PC-9 (cell line): ENCODE measurements at regions not wholly inside any gene's neighbourhood (a gene's known extent, or its start where the extent isn't known, plus 50 kb on each side); places are given as distances from the start of the nearest gene placed in this dataset.
A peak's percentile ranks its signal among the peaks of the same experiment; 100 is the strongest.

ENCODE experiments used
- BruUV-seq: library from RNA; stranded (reverse); fragments of 400-500 nt; replicated peaks from 2 replicates; lab custom pipeline; 2021; lab: Mats Ljungman, UMichigan
- CTCF ChIA-PET: fragments of 300-600 bp; sonication (Branson Sonifier 250); formaldehyde crosslinking; loops from one replicate; lab custom pipeline; 2022; ENCODE audit warnings: antibody characterized with exemption; lab: Charles Lee
- POLR2A ChIA-PET: fragments of 300-600 bp; sonication (Branson Sonifier 250); formaldehyde crosslinking; loops from one replicate; lab custom pipeline; 2022; ENCODE audit warnings: antibody characterized with exemption; ENCODE audit not compliant: unreplicated experiment; lab: Charles Lee
- DNase-seq, 2 experiments: peaks; one replicate each; pipeline versions ENCODE4 v3.0.0 to v3.0.0-alpha.2; 2015 to 2022; ENCODE audit warnings: mixed read lengths in 1 of 2
- H2AFZ ChIP-seq: fragments of 200-600 bp; sonication (generic); 2 replicates; pipeline ENCODE4 v1.8.1; 2017; ENCODE audit warnings: antibody characterized with exemption
- H3F3A ChIP-seq: fragments of 200-600 bp; sonication (generic); 2 replicates; pipeline ENCODE4 v1.8.1; 2017; ENCODE audit warnings: antibody characterized with exemption, mild to moderate bottlenecking, low read depth; ENCODE audit not compliant: insufficient read depth
- H3K27ac ChIP-seq: fragments of 200-600 bp; sonication (generic); 2 replicates; pipeline ENCODE4 v1.6.1; 2016; ENCODE audit warnings: mixed run types
- H3K27me3 ChIP-seq: fragments of 200-600 bp; sonication (generic); 2 replicates; pipeline ENCODE4 v1.6.1; 2016; ENCODE audit warnings: low read depth, mixed run types; ENCODE audit not compliant: insufficient read depth
- H3K36me3 ChIP-seq: fragments of 200-600 bp; sonication (generic); 2 replicates; pipeline ENCODE4 v1.6.1; 2016; ENCODE audit warnings: low read depth, mixed run types
- H3K4me1 ChIP-seq: fragments of 200-600 bp; sonication (generic); replicated peaks from 2 replicates; pipeline ENCODE4 v1.6.1; 2016; ENCODE audit warnings: mixed run types; ENCODE audit not compliant: insufficient read depth
- H3K4me2 ChIP-seq: fragments of 200-600 bp; sonication (generic); 2 replicates; pipeline ENCODE4 v1.6.1; 2017; ENCODE audit warnings: mixed run types
- H3K4me3 ChIP-seq: fragments of 200-600 bp; sonication (generic); 2 replicates; pipeline ENCODE4 v1.6.1; 2016; ENCODE audit warnings: mixed run types
- H3K79me2 ChIP-seq: fragments of 200-600 bp; sonication (generic); 2 replicates; pipeline ENCODE4 v1.6.1; 2017; ENCODE audit warnings: low read depth, mixed run types
- H3K9me2 ChIP-seq: fragments of 200-600 bp; sonication (generic); 2 replicates; pipeline ENCODE4 v1.8.1; 2017; ENCODE audit warnings: mild to moderate bottlenecking; ENCODE audit not compliant: insufficient read depth
- H3K9me3 ChIP-seq: fragments of 200-600 bp; sonication (generic); 2 replicates; pipeline ENCODE4 v1.8.1; 2016; ENCODE audit warnings: low read depth; ENCODE audit not compliant: insufficient read depth
- H4K20me1 ChIP-seq: fragments of 200-600 bp; sonication (generic); 2 replicates; pipeline ENCODE4 v1.8.1; 2017; ENCODE audit not compliant: insufficient read depth
- EZH2 ChIP-seq: fragments of 200-600 bp; sonication (generic); IDR thresholded peaks from 2 replicates; pipeline ENCODE4 v1.8.0; 2017; ENCODE audit warnings: antibody characterized with exemption, low read depth
- intact Hi-C: fragments of 100-400 bp; cut with micrococcal nuclease; formaldehyde crosslinking; loops from one replicate; pipeline ENCODE4 v1.10.0; 2022; ENCODE audit not compliant: unreplicated experiment
- TF ChIP-seq, protein P1 (sequence below): fragments of 200-600 bp; sonication (generic); conservative IDR thresholded peaks from 2 replicates; pipeline ENCODE4 v1.6.1; 2017; ENCODE audit warnings: mixed run types, antibody characterized with exemption, mild to moderate bottlenecking, moderate library complexity

DNA sequence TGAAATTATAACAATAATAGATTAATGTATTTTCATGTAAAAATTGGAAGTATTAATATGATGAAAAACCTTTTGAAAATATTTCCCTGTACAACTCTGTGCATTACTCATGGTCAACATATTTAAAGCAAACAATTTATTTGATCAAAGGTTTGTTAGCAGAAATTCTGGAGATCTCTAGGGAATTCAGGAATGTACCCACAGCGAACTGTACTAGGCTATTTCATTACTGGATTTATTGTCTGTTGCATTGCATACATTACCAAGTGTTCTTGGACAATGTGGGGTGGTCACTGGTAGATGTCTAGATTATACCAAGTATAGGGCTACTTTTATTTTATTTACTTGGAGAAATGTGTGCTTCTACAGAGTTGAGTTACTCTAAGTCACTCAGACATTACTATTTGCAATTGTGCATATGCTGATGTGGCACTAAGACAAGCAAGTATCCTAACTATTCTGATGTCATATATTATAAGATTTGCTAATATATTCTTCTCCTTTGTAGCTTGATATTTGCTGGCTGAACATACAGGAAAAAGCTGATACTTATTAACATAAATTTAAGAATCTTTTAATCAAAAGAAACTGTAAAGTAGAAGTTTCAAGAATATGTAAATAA lies 323.3 kb downstream of the CCER1 start:
- H3K9me3 ChIP-seq, result no peaks in the 10 kb centered on the region
- DNase-seq, result no peak
- no peak overlapping the region for H3K27ac ChIP-seq
- H4K20me1 ChIP-seq, result peaks cover 5% of the 10 kb centered on the region; the same call in 1 of the 2 replicates
- H3K79me2 ChIP-seq, result no peaks in the 10 kb centered on the region
- ChIA-PET POLR2A (no interaction called here), CTCF (no interaction called here)
- no peaks in the 10 kb centered on the region for H3F3A ChIP-seq
- no peaks in the 10 kb centered on the region for H3K27me3 ChIP-seq
- intact Hi-C loops, result no loop called here
- H3K36me3 ChIP-seq, result no peaks in the 10 kb centered on the region
- no peak for TF ChIP-seq EZH2
- TF ChIP-seq, protein P1, sequence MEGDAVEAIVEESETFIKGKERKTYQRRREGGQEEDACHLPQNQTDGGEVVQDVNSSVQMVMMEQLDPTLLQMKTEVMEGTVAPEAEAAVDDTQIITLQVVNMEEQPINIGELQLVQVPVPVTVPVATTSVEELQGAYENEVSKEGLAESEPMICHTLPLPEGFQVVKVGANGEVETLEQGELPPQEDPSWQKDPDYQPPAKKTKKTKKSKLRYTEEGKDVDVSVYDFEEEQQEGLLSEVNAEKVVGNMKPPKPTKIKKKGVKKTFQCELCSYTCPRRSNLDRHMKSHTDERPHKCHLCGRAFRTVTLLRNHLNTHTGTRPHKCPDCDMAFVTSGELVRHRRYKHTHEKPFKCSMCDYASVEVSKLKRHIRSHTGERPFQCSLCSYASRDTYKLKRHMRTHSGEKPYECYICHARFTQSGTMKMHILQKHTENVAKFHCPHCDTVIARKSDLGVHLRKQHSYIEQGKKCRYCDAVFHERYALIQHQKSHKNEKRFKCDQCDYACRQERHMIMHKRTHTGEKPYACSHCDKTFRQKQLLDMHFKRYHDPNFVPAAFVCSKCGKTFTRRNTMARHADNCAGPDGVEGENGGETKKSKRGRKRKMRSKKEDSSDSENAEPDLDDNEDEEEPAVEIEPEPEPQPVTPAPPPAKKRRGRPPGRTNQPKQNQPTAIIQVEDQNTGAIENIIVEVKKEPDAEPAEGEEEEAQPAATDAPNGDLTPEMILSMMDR, result no peak
- no peaks in the 10 kb centered on the region for H3K4me1 ChIP-seq
- H2AFZ ChIP-seq, result no peak overlapping the region
- BruUV-seq, result no TSS peak
- no peaks in the 10 kb centered on the region; the same call in 1 of the 2 replicates for H3K9me2 ChIP-seq
- no peak overlapping the region for H3K4me3 ChIP-seq
- no peak overlapping the region for H3K4me2 ChIP-seq

DNA sequence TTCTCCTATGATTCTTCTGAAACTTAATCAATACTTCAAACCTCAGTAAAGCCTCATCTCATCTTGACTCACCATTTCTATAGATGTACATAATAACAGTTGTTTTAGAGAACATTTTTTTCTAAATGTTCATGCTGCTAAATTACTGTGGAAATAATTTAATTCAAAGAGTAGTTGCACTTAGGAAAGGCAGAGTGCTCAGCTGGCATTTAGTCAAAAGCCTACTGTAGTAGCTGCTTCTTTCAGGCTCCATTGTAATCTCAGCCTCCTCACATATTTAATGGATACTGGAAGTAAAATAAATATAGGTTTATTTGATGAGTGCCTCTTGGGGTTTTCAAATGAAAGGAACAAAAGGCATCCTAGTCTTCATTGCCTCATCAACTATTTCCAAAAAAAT lies 325.0 kb downstream of the CCER1 start:
- Histone ChIP-seq H3K4me3 (no peak overlapping the region), H3F3A (no peaks in the 10 kb centered on the region), H3K27me3 (no peaks in the 10 kb centered on the region), H3K9me3 (no peaks in the 10 kb centered on the region), H3K27ac (no peak overlapping the region), H3K79me2 (no peaks in the 10 kb centered on the region), H3K36me3 (no peaks in the 10 kb centered on the region), H3K9me2 (no peaks in the 10 kb centered on the region; the same call in 1 of the 2 replicates), H3K4me1 (no peaks in the 10 kb centered on the region), H2AFZ (0 out of 2 replicates have a peak overlapping the region, but pooled peaks have one; percentile 2), H3K4me2 (no peak overlapping the region), H4K20me1 (peaks cover 4% of the 10 kb centered on the region; the same call in 1 of the 2 replicates)
- intact Hi-C loops, result no loop called here
- TF ChIP-seq, protein P1, result no peak
- no peak for TF ChIP-seq EZH2
- no peak for DNase-seq
- ChIA-PET CTCF (no interaction called here), POLR2A (no interaction called here)
- no TSS peak for BruUV-seq

DNA sequence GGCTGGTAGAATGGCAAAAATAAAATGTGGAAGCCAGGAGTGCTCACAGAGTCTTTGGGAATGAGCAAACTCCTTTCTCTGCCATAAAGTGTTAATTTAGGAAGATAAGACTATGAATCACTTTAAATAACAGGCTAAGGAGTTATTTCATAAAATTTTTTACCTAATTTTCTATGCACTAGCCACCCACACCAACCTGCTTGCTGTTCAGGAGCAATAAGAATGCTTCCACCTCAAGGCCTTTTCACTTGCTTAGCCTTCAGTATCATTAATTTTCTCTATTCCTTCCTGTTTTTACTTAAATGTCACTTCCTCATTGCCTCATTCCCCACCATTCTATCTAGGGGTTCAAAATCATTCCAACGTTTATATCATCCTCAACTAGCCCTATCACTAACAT lies 326.8 kb downstream of the CCER1 start:
- CTCF ChIA-PET, result no interaction called here

More for the DNA sequence above, 326.8 kb downstream of the CCER1 start:
- Histone ChIP-seq H3F3A (no peaks in the 10 kb centered on the region), H3K27ac (no peak overlapping the region), H3K79me2 (no peaks in the 10 kb centered on the region), H3K9me2 (no peaks in the 10 kb centered on the region; the same call in 1 of the 2 replicates), H3K4me1 (no peaks in the 10 kb centered on the region), H3K9me3 (no peaks in the 10 kb centered on the region), H2AFZ (no peak overlapping the region), H3K36me3 (no peaks in the 10 kb centered on the region), H3K4me3 (no peak overlapping the region), H3K27me3 (no peaks in the 10 kb centered on the region), H4K20me1 (no peaks in the 10 kb centered on the region), H3K4me2 (no peak overlapping the region)
- TF ChIP-seq, protein P1, result no peak
- no peak for TF ChIP-seq EZH2
- BruUV-seq, result no TSS peak
- DNase-seq, result no peak
- POLR2A ChIA-PET, result no interaction called here
- intact Hi-C loops, result no loop called here
